IMR-90 (cell line): ENCODE measurements at regions not wholly inside any gene's neighbourhood (a gene's known extent, or its start where the extent isn't known, plus 50 kb on each side); places are given as distances from the start of the nearest gene placed in this dataset.

Source experiments
- ATAC-seq: fragments of 200-7000 bp; cut with Tn5 transposase; 2 replicates; pipeline ENCODE4 v1.9.1; 2020; ENCODE audit warnings: low read depth, mild to moderate bottlenecking, moderate library complexity
- BruUV-seq: library from RNA; stranded (reverse); fragments of 400-500 nt; replicated peaks from 2 replicates; lab custom pipeline; 2021; lab: Mats Ljungman, UMichigan
- CTCF ChIA-PET: fragments of 300-600 bp; formaldehyde crosslinking; extraction: SDS; loops from one replicate; lab custom pipeline; 2021; ENCODE audit warnings: antibody characterized with exemption; lab: Yijun Ruan, JAX
- POLR2A ChIA-PET: fragments of 300-600 bp; sonication (Branson Sonifier 250); formaldehyde crosslinking; loops from one replicate; lab custom pipeline; 2022; ENCODE audit warnings: antibody characterized with exemption; ENCODE audit not compliant: unreplicated experiment; lab: Charles Lee
- DNase-seq: peaks from one replicate; pipeline ENCODE4 v3.0.0; 2013
- H2AFZ ChIP-seq: replicated peaks from 2 replicates; pipeline ENCODE3; 2013; ENCODE audit warnings: low read length, mild to moderate bottlenecking; ENCODE audit not compliant: poor library complexity
- H2AK5ac ChIP-seq: 2 replicates; pipeline ENCODE4 v1.6.1; 2013; ENCODE audit warnings: low read depth, low read length, inconsistent platforms
- H2AK9ac ChIP-seq: replicated peaks from 2 replicates; pipeline ENCODE3; 2013; ENCODE audit warnings: mild to moderate bottlenecking, low read depth, low read length, moderate library complexity; ENCODE audit not compliant: poor library complexity
- H2BK120ac ChIP-seq: 2 replicates; pipeline ENCODE4 v1.6.1; 2013; ENCODE audit warnings: low read depth, low read length, inconsistent platforms
- H2BK15ac ChIP-seq: 3 replicates; pipeline ENCODE4 v1.6.1; 2013; ENCODE audit warnings: low read depth, low read length, inconsistent platforms
- H2BK20ac ChIP-seq: 2 replicates; pipeline ENCODE4 v1.6.1; 2013; ENCODE audit warnings: low read depth, mild to moderate bottlenecking, inconsistent platforms, low read length, moderate library complexity
- H2BK5ac ChIP-seq: 2 replicates; pipeline ENCODE4 v1.6.1; 2013; ENCODE audit warnings: mild to moderate bottlenecking, low read depth, low read length, inconsistent platforms; ENCODE audit not compliant: poor library complexity, severe bottlenecking
- H3K14ac ChIP-seq: replicated peaks from 2 replicates; pipeline ENCODE4 v1.6.1; 2013; ENCODE audit warnings: low read depth, low read length, inconsistent platforms
- H3K18ac ChIP-seq: 2 replicates; pipeline ENCODE4 v1.6.1; 2013; ENCODE audit warnings: low read depth, low read length, control low read depth
- H3K23ac ChIP-seq: 2 replicates; pipeline ENCODE4 v1.6.1; 2013; ENCODE audit warnings: low read depth, low read length, inconsistent platforms
- H3K27ac ChIP-seq: 2 replicates; pipeline ENCODE4 v1.5.1; 2013; ENCODE audit warnings: mild to moderate bottlenecking, control low read depth, low read length; ENCODE audit not compliant: insufficient read depth
- H3K27me3 ChIP-seq: 2 replicates; pipeline ENCODE4 v1.6.1; 2013; ENCODE audit warnings: low read length; ENCODE audit not compliant: control insufficient read depth, insufficient read depth
- H3K36me3 ChIP-seq: 2 replicates; pipeline ENCODE4 v1.6.1; 2013; ENCODE audit warnings: low read length, mixed read lengths; ENCODE audit not compliant: control insufficient read depth, insufficient read depth
- H3K4ac ChIP-seq: 2 replicates; pipeline ENCODE4 v1.6.1; 2013; ENCODE audit warnings: low read depth, low read length, inconsistent platforms
- H3K4me1 ChIP-seq: 2 replicates; pipeline ENCODE4 v1.6.1; 2013; ENCODE audit warnings: low read length, mixed read lengths; ENCODE audit not compliant: control insufficient read depth, insufficient read depth
- H3K4me2 ChIP-seq: 2 replicates; pipeline ENCODE4 v1.6.1; 2013; ENCODE audit warnings: low read depth, mild to moderate bottlenecking, control low read depth, low read length, moderate library complexity
- H3K4me3 ChIP-seq: 2 replicates; pipeline ENCODE4 v1.5.1; 2013; ENCODE audit warnings: low read depth, mild to moderate bottlenecking, control low read depth, low read length, moderate library complexity; ENCODE audit not compliant: insufficient read depth
- H3K56ac ChIP-seq: 2 replicates; pipeline ENCODE4 v1.6.1; 2013; ENCODE audit warnings: low read length, inconsistent platforms; ENCODE audit not compliant: insufficient read depth; ENCODE audit errors: extremely low read depth
- H3K79me1 ChIP-seq, 2 experiments: 2 replicates each; pipeline ENCODE4 v1.6.1; 2013; ENCODE audit warnings: low read length in 2 of 2, inconsistent platforms in 1 of 2, low read depth in 1 of 2
- H3K9ac ChIP-seq: 2 replicates; pipeline ENCODE4 v1.6.1; 2013; ENCODE audit warnings: low read depth, low read length, control low read depth
- H3K9me1 ChIP-seq: 2 replicates; pipeline ENCODE4 v1.6.1; 2013; ENCODE audit warnings: low read length, inconsistent platforms; ENCODE audit not compliant: insufficient read depth
- H3K9me3 ChIP-seq: 2 replicates; pipeline ENCODE4 v1.6.1; 2013; ENCODE audit warnings: low read length; ENCODE audit not compliant: control insufficient read depth, insufficient read depth
- H4K20me1 ChIP-seq: 2 replicates; pipeline ENCODE4 v1.6.1; 2013; ENCODE audit warnings: low read length, inconsistent platforms; ENCODE audit not compliant: insufficient read depth
- H4K5ac ChIP-seq: 2 replicates; pipeline ENCODE4 v1.6.1; 2013; ENCODE audit warnings: mild to moderate bottlenecking, low read depth, low read length, control low read depth
- H4K8ac ChIP-seq, 2 experiments: 2 replicates each; pipeline ENCODE4 v1.6.1; 2013; ENCODE audit warnings: low read depth in 2 of 2, low read length in 2 of 2, control low read depth in 1 of 2, inconsistent platforms in 1 of 2
- H4K91ac ChIP-seq: 2 replicates; pipeline ENCODE4 v1.6.1; 2013; ENCODE audit warnings: low read depth, low read length, inconsistent platforms; ENCODE audit not compliant: insufficient read depth
- ELK1 ChIP-seq: fragments of 150-350 bp; IDR thresholded peaks from 2 replicates; pipeline ENCODE4 v1.6.1; 2016; ENCODE audit warnings: low read depth, mild to moderate bottlenecking, low read length, moderate library complexity, borderline replicate concordance
- RAD21 ChIP-seq: IDR thresholded peaks from 2 replicates; pipeline ENCODE4 v1.6.1; 2012; ENCODE audit warnings: low read length, improper control_type of control experiment
- WGBS, 2 experiments: methylation state at CpG; one replicate each; pipeline versions ENCODE4 v1.1.5 to v1.1.7; 2013; ENCODE audit warnings: missing lambda C conversion rate in 2 of 2; ENCODE audit not compliant: insufficient read length in 1 of 2; ENCODE audit errors: extremely low coverage in 2 of 2; 5-methylcytosine and 5-hydroxymethylcytosine counted together
- dilution Hi-C: fragments of 300-500 bp; cut with HindIII; formaldehyde crosslinking; loops from one replicate; pipeline ENCODE4 v1.14.3; 2018; ENCODE audit warnings: low sequenced_read_pairs; ENCODE audit not compliant: unreplicated experiment
- in situ Hi-C: fragments of 300-500 bp; cut with MboI; formaldehyde crosslinking; loops from 3 replicates; pipeline ENCODE4 v1.14.3; 2019; ENCODE audit warnings: low sequenced_read_pairs, inconsistent platforms, mixed read lengths
- intact Hi-C: fragments of 100-400 bp; cut with micrococcal nuclease; formaldehyde crosslinking; loops from 2 replicates; pipeline ENCODE4 v1.10.0; 2022

- ATAC-seq: no peak
- ChIA-PET POLR2A (no interaction called here), CTCF (no interaction called here)
- DNase-seq: no peak
- H3K36me3 ChIP-seq: no peaks in the 10 kb centered on the region
- no CpG with 5 or more reads among the region's 1 CpG for WGBS, 2 experiments
- H2AK9ac ChIP-seq: no peak overlapping the region
- H2BK120ac ChIP-seq: no peak overlapping the region
- no TSS peak for BruUV-seq
- H3K9ac ChIP-seq: no peak overlapping the region
- H3K56ac ChIP-seq: no peak overlapping the region
- no peak overlapping the region for H3K4ac ChIP-seq
- dilution Hi-C loops: no loop called here
- no peak overlapping the region for H3K18ac ChIP-seq
- no peaks in the 10 kb centered on the region for H3K9me3 ChIP-seq
- H2AK5ac ChIP-seq: no peak overlapping the region
- intact Hi-C loops: no loop called here
- TF ChIP-seq ELK1: no peak
- no peak for TF ChIP-seq RAD21
- no peak overlapping the region for H3K27ac ChIP-seq
- H2AFZ ChIP-seq: no peak overlapping the region
- no peak overlapping the region for H4K8ac ChIP-seq
- no peak overlapping the region for H2BK5ac ChIP-seq
- H3K4me3 ChIP-seq: no peak overlapping the region
- H2BK15ac ChIP-seq: no peak overlapping the region
- no peaks in the 10 kb centered on the region for H3K27me3 ChIP-seq
- no peaks in the 10 kb centered on the region for H3K79me1 ChIP-seq
- no peak overlapping the region for H4K91ac ChIP-seq
- H3K9me1 ChIP-seq: no peaks in the 10 kb centered on the region
- no peak overlapping the region for H2BK20ac ChIP-seq
- H3K14ac ChIP-seq: no peak overlapping the region
- H3K23ac ChIP-seq: no peak overlapping the region
- in situ Hi-C loops: no loop called here
- no peaks in the 10 kb centered on the region for H3K4me1 ChIP-seq
- H3K4me2 ChIP-seq: no peak overlapping the region
- no peaks in the 10 kb centered on the region for H4K20me1 ChIP-seq
- no peak overlapping the region for H4K5ac ChIP-seq
Observed at GRCh38 chr4:14329228-14329627, 673.1 kb upstream of the CPEB2 start.
